ENCODE measurements at regions not wholly inside any gene's neighbourhood (a gene's known extent, or its start where the extent isn't known, plus 50 kb on each side); places are given as distances from the start of the nearest gene placed in this dataset.
A peak's percentile ranks its signal among the peaks of the same experiment; 100 is the strongest.

DNA sequence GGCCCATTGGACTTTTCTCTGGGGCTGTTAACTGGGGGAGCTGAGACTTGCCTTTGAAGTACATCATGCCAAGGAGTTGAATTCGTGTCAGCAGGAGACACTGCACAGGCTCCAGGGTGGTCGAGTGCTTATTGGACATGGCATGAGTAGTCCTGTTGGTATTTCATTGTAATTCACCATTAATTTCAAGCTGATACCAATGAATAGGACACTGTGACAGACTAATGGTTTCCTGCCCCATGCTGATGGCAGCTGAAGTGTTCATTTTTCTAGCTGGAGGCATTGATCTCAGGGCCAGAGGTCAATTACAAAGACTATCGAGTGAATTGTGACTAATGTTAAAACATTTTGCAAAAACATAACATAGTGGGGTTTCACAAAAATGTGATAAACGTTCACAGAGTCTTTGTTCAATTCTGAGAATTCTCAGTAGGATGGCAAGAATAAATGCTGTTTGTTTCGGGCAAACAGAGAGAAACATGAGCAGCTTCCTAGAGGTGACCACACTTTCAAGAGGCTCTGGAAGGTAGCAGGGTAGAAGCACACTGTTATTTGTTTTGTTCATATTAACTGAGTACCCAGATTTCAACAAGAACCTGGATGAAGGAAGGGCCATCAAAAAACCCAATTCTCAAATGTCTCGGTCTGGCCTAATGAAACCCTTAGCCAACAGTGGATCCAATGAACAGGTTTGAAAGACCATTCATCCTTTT lies 90.6 kb upstream of the ARL4C start:
- Histone ChIP-seq H3K9ac (ENCODE audit: low read length) (no peak overlapping the region), H3K27me3 (ENCODE audit: low read length) (no peaks in the 10 kb centered on the region; the same call in 1 of the 2 replicates), H3K9me2 (replicated peaks; ENCODE audit: low read length) (no peaks in the 10 kb centered on the region), H2AFZ (ENCODE audit: low read length) (no peak overlapping the region), H4K20me1 (ENCODE audit: low read length) (no peaks in the 10 kb centered on the region), H3K79me2 (ENCODE audit: low read length) (no peaks in the 10 kb centered on the region), H3K4me2 (ENCODE audit: low read length) (no peak overlapping the region), H3F3A (ENCODE audit: low read length, unreplicated experiment) (no peaks in the 10 kb centered on the region), H3K27ac (ENCODE audit: low read length) (no peak overlapping the region), H3K4me1 (ENCODE audit: insufficient read depth, low read length) (no peaks in the 10 kb centered on the region), H3K36me3 (ENCODE audit: low read depth, low read length) (no peaks in the 10 kb centered on the region), H3K4me3 (ENCODE audit: low read length) (no peak overlapping the region), H3K9me3 (ENCODE audit: low read length) (no peaks in the 10 kb centered on the region)
- ChIA-PET CTCF (interaction anchor here (0.7 kb wide), 1 partner anchor 676 kb away, joined by 3 read pairs; no protein-coding TSS in a partner anchor), POLR2A (ENCODE audit: unreplicated experiment) (no interaction called here)
- no TSS peak for BruUV-seq (replicated peaks)
- DNase-seq (no peak), ATAC-seq (no peak)
- TF ChIP-seq EZH2phosphoT487 (IDR thresholded peaks at IDR 0.05; ENCODE audit: borderline replicate concordance, low read length) (no peak), EZH2 (IDR thresholded peaks at IDR 0.05; ENCODE audit: low read length, unreplicated experiment) (no peak)
- TF ChIP-seq, protein P1, sequence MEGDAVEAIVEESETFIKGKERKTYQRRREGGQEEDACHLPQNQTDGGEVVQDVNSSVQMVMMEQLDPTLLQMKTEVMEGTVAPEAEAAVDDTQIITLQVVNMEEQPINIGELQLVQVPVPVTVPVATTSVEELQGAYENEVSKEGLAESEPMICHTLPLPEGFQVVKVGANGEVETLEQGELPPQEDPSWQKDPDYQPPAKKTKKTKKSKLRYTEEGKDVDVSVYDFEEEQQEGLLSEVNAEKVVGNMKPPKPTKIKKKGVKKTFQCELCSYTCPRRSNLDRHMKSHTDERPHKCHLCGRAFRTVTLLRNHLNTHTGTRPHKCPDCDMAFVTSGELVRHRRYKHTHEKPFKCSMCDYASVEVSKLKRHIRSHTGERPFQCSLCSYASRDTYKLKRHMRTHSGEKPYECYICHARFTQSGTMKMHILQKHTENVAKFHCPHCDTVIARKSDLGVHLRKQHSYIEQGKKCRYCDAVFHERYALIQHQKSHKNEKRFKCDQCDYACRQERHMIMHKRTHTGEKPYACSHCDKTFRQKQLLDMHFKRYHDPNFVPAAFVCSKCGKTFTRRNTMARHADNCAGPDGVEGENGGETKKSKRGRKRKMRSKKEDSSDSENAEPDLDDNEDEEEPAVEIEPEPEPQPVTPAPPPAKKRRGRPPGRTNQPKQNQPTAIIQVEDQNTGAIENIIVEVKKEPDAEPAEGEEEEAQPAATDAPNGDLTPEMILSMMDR (conservative IDR thresholded peaks at IDR 0.05; ENCODE audit: low read depth, low read length): no peak
- intact Hi-C loops (cut with micrococcal nuclease): no loop called here

DNA sequence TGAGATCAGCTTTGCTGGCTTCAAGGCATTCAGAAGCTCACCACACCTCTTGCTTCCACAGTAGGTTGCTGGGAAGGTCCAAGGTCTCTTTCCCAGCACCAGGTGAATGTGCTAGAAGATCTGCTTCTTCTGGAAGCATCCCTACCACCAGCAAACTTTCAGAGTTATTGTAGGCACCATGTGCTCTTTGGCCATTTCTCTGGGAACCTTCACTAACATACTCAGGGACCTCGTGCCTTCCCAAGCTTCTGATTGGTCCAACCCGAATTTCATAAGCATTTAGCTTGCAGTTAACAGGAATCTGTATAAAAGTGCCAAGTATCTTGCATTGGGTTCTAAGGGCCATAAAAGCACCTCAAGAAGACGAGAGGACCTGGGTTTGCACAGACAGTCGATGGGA lies 86.5 kb upstream of the ARL4C start:
- Histone ChIP-seq H2AFZ (ENCODE audit: low read length) (no peak overlapping the region), H3K9ac (ENCODE audit: low read length) (no peak overlapping the region), H3K27ac (ENCODE audit: low read length) (no peak overlapping the region), H3K27me3 (ENCODE audit: low read length) (no peaks in the 10 kb centered on the region), H3K9me2 (replicated peaks; ENCODE audit: low read length) (no peaks in the 10 kb centered on the region), H3K79me2 (ENCODE audit: low read length) (no peaks in the 10 kb centered on the region), H3K4me1 (ENCODE audit: insufficient read depth, low read length) (no peaks in the 10 kb centered on the region), H3K4me3 (ENCODE audit: low read length) (no peak overlapping the region), H4K20me1 (ENCODE audit: low read length) (no peaks in the 10 kb centered on the region), H3K4me2 (ENCODE audit: low read length) (no peak overlapping the region), H3F3A (ENCODE audit: low read length, unreplicated experiment) (no peaks in the 10 kb centered on the region), H3K9me3 (ENCODE audit: low read length) (no peaks in the 10 kb centered on the region), H3K36me3 (ENCODE audit: low read depth, low read length) (no peaks in the 10 kb centered on the region)
- TF ChIP-seq EZH2 (IDR thresholded peaks at IDR 0.05; ENCODE audit: low read length, unreplicated experiment) (no peak), EZH2phosphoT487 (IDR thresholded peaks at IDR 0.05; ENCODE audit: borderline replicate concordance, low read length) (no peak)
- TF ChIP-seq, protein P1 (conservative IDR thresholded peaks at IDR 0.05; ENCODE audit: low read depth, low read length): no peak
- ChIA-PET POLR2A (ENCODE audit: unreplicated experiment) (no interaction called here), CTCF (no interaction called here)
- DNase-seq (no peak), ATAC-seq (no peak)
- no TSS peak for BruUV-seq (replicated peaks)
- intact Hi-C loops (cut with micrococcal nuclease): no loop called here

DNA sequence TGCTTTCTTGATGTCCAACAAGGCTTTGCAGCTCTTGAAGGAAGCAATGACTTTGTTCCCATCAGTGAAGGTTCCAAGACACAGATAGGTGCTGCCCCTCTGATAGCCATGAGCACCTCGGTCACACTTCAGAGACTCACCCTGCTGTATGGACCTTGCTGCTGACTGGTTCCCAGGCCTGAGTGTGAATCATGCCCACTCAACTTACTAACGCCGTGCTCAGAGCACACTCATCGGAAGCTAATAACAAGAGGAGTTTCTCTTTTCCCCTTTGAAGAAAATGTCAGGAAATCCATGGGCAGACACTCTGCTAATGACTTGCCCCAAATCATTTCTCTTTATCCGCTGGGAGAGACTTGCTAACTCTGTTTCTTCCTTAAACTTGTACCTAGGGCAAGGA lies 83.8 kb upstream of the ARL4C start:
- ATAC-seq (no peak), DNase-seq (peak; percentile 10)
- TF ChIP-seq EZH2 (IDR thresholded peaks at IDR 0.05; ENCODE audit: low read length, unreplicated experiment) (no peak), EZH2phosphoT487 (IDR thresholded peaks at IDR 0.05; ENCODE audit: borderline replicate concordance, low read length) (no peak)
- TF ChIP-seq, protein P1 (conservative IDR thresholded peaks at IDR 0.05; ENCODE audit: low read depth, low read length): no peak
- H3K79me2 ChIP-seq (ENCODE audit: low read length): no peaks in the 10 kb centered on the region
- no TSS peak for BruUV-seq (replicated peaks)
- ChIA-PET POLR2A (ENCODE audit: unreplicated experiment) (no interaction called here), CTCF (no interaction called here)
- H3K4me3 ChIP-seq (ENCODE audit: low read length): no peak overlapping the region
- no peaks in the 10 kb centered on the region for H3K4me1 ChIP-seq (ENCODE audit: insufficient read depth, low read length)
- no peaks in the 10 kb centered on the region for H3K36me3 ChIP-seq (ENCODE audit: low read depth, low read length)
- no peak overlapping the region for H2AFZ ChIP-seq (ENCODE audit: low read length)
- H3K9ac ChIP-seq (ENCODE audit: low read length): no peak overlapping the region
- no peak overlapping the region for H3K27ac ChIP-seq (ENCODE audit: low read length)
- no peaks in the 10 kb centered on the region for H3K9me3 ChIP-seq (ENCODE audit: low read length)
- H3K4me2 ChIP-seq (ENCODE audit: low read length): no peak overlapping the region
- no peaks in the 10 kb centered on the region for H3F3A ChIP-seq (ENCODE audit: low read length, unreplicated experiment)
- H3K27me3 ChIP-seq (ENCODE audit: low read length): no peaks in the 10 kb centered on the region
- no peaks in the 10 kb centered on the region for H3K9me2 ChIP-seq (replicated peaks; ENCODE audit: low read length)
- intact Hi-C loops (cut with micrococcal nuclease): no loop called here
- H4K20me1 ChIP-seq (ENCODE audit: low read length): no peaks in the 10 kb centered on the region
